ENCODE measurements at regions not wholly inside any gene's neighbourhood (a gene's known extent, or its start where the extent isn't known, plus 50 kb on each side); places are given as distances from the start of the nearest gene placed in this dataset.

- ATAC-seq (ENCODE audit: insufficient read depth, low read depth) (no peak), DNase-seq (no peak)
- Histone ChIP-seq H3K4me1 (ENCODE audit: insufficient read depth, low read length) (no peaks in the 10 kb centered on the region), H3K4me2 (ENCODE audit: insufficient read depth, low read length) (no peak overlapping the region), H2AFZ (ENCODE audit: low read depth, low read length) (no peak overlapping the region), H4K20me1 (ENCODE audit: insufficient read depth, low read length) (no peaks in the 10 kb centered on the region), H3K36me3 (ENCODE audit: insufficient read depth, low read length) (no peaks in the 10 kb centered on the region), H3K9ac (ENCODE audit: low read depth, low read length) (no peak overlapping the region), H3K79me2 (ENCODE audit: insufficient read depth, low read length) (no peaks in the 10 kb centered on the region), H3K4me3 (ENCODE audit: low read depth in 1 of 2, low read length in 2 of 2) (no peak overlapping the region), H3K27ac (ENCODE audit: low read length) (no peak overlapping the region), H3K27me3 (ENCODE audit: insufficient read depth, low read length, poor library complexity) (no peaks in the 10 kb centered on the region), H3K9me3 (ENCODE audit: insufficient read depth, low read length, severe bottlenecking) (no peaks in the 10 kb centered on the region)
- TF ChIP-seq EZH2 (IDR thresholded peaks at IDR 0.05; ENCODE audit: borderline replicate concordance, low read depth, low read length, severe bottlenecking): no peak
Observed at GRCh38 chr1:227459977-227460376, 103.4 kb upstream of the ZNF678 start.

DNA sequence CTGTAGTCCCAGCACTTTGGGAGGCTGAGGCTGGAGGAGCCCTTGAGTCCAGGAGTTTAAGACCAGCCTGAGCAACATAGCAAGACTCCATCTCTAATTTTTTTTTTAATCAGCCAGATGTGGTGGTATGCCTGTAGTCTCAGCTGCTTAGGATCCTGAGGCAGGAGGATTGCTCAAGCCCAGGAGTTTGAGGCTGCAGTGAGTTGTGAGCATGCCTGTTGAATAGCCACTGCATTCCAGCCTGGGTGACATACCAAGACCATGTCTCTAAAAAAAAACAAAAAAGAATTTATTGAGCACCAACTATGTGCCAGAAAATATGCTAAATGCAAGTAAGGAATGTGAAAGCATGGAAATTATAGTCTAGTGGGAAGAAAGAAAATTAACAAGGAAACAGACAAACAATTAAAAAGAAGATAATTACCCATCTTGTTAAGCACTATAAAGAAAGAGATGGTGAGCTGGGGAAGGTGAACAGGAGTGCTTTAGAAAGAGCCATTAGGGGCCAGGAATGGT lies 104.0 kb upstream of the ZNF678 start:
- H3K4me3 ChIP-seq (ENCODE audit: low read depth in 1 of 2, low read length in 2 of 2): no peak overlapping the region
- H2AFZ ChIP-seq (ENCODE audit: low read depth, low read length): no peak overlapping the region
- no peak overlapping the region for H3K4me2 ChIP-seq (ENCODE audit: insufficient read depth, low read length)
- DNase-seq: no peak
- TF ChIP-seq, protein P1, sequence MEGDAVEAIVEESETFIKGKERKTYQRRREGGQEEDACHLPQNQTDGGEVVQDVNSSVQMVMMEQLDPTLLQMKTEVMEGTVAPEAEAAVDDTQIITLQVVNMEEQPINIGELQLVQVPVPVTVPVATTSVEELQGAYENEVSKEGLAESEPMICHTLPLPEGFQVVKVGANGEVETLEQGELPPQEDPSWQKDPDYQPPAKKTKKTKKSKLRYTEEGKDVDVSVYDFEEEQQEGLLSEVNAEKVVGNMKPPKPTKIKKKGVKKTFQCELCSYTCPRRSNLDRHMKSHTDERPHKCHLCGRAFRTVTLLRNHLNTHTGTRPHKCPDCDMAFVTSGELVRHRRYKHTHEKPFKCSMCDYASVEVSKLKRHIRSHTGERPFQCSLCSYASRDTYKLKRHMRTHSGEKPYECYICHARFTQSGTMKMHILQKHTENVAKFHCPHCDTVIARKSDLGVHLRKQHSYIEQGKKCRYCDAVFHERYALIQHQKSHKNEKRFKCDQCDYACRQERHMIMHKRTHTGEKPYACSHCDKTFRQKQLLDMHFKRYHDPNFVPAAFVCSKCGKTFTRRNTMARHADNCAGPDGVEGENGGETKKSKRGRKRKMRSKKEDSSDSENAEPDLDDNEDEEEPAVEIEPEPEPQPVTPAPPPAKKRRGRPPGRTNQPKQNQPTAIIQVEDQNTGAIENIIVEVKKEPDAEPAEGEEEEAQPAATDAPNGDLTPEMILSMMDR (IDR thresholded peaks at IDR 0.05; ENCODE audit: borderline replicate concordance, extremely low read depth, low read length, poor library complexity, severe bottlenecking): no peak
- no peak for TF ChIP-seq EZH2 (IDR thresholded peaks at IDR 0.05; ENCODE audit: borderline replicate concordance, low read depth, low read length, severe bottlenecking)
- no peaks in the 10 kb centered on the region for H3K79me2 ChIP-seq (ENCODE audit: insufficient read depth, low read length)
- no peaks in the 10 kb centered on the region for H3K36me3 ChIP-seq (ENCODE audit: insufficient read depth, low read length)
- H3K27me3 ChIP-seq (ENCODE audit: insufficient read depth, low read length, poor library complexity): no peaks in the 10 kb centered on the region
- no peaks in the 10 kb centered on the region for H3K9me3 ChIP-seq (ENCODE audit: insufficient read depth, low read length, severe bottlenecking)
- no peak overlapping the region for H3K27ac ChIP-seq (ENCODE audit: low read length)
- no peak for ATAC-seq (ENCODE audit: insufficient read depth, low read depth)
- H3K9ac ChIP-seq (ENCODE audit: low read depth, low read length): no peak overlapping the region
- no peaks in the 10 kb centered on the region for H4K20me1 ChIP-seq (ENCODE audit: insufficient read depth, low read length)
- no peaks in the 10 kb centered on the region for H3K4me1 ChIP-seq (ENCODE audit: insufficient read depth, low read length)

DNA sequence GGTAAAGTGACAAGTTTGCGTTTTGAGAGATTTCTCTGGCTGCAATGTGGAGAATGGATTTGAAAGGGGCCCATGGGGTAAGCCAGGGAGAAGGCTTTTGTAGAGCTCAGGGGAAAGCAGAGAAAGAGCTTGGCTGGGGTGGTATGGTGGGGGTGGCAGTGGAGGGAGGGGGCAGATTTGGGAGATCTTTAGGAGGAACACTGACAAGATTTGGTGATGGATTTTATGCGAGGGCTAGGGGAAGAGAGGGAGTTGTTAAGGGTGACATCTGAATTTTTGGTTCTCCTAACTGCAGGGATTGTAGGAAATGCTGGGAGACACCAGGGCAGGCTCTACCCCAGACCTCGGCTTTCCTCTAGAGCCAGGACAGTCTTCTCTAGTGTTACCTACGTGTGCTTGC lies 108.7 kb upstream of the ZNF678 start:
- Histone ChIP-seq H2AFZ (ENCODE audit: low read depth, low read length) (no peak overlapping the region), H3K4me1 (ENCODE audit: insufficient read depth, low read length) (no peaks in the 10 kb centered on the region), H3K4me2 (ENCODE audit: insufficient read depth, low read length) (no peak overlapping the region), H3K9me3 (ENCODE audit: insufficient read depth, low read length, severe bottlenecking) (no peaks in the 10 kb centered on the region), H3K27ac (ENCODE audit: low read length) (no peak overlapping the region), H3K4me3 (ENCODE audit: low read depth in 1 of 2, low read length in 2 of 2) (no peak overlapping the region), H3K27me3 (ENCODE audit: insufficient read depth, low read length, poor library complexity) (no peaks in the 10 kb centered on the region), H3K9ac (ENCODE audit: low read depth, low read length) (no peak overlapping the region), H3K79me2 (ENCODE audit: insufficient read depth, low read length) (no peaks in the 10 kb centered on the region), H4K20me1 (ENCODE audit: insufficient read depth, low read length) (no peaks in the 10 kb centered on the region), H3K36me3 (ENCODE audit: insufficient read depth, low read length) (no peaks in the 10 kb centered on the region)
- TF ChIP-seq, protein P1 (IDR thresholded peaks at IDR 0.05; ENCODE audit: borderline replicate concordance, extremely low read depth, low read length, poor library complexity, severe bottlenecking): no peak
- ATAC-seq (ENCODE audit: insufficient read depth, low read depth) (no peak), DNase-seq (no peak)

DNA sequence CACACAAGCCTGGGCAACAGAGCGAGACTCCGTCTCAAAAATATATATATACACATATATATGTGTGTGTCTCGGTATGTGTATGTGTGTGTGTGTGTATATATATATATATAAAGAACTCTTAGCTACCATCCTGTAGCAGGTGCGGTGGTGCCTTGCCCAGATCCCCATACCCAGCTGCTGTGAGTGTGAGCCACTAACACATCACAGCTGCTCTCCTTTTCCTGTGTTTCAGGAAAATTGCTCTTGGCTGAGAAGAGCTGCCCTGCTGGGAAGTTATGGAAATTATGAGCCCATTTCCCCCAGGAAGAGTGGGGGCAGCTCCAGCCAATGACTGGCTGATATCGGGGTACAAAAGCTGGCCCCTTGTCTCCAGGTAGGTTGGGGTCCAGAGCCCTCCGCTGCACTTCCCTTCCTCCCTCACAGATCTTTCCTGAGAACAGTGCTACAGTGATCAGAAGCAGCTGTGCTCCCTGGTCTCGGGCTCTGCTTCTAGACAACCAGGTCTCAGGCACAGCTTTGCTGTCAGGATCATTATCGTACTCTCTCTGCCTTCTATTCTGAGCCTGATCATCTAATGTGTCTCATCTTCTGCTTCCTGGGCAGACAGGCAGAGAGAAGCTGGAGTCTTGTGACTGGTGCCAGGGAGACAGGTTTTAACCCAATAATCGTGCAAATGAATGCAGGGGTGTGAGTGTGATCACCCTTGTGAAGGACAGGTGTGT lies 109.6 kb upstream of the ZNF678 start:
- H4K20me1 ChIP-seq (ENCODE audit: insufficient read depth, low read length): no peaks in the 10 kb centered on the region
- H3K27ac ChIP-seq (ENCODE audit: low read length): no peak overlapping the region
- no peaks in the 10 kb centered on the region for H3K4me1 ChIP-seq (ENCODE audit: insufficient read depth, low read length)
- TF ChIP-seq, protein P1 (IDR thresholded peaks at IDR 0.05; ENCODE audit: borderline replicate concordance, extremely low read depth, low read length, poor library complexity, severe bottlenecking): no peak
- no peak for TF ChIP-seq EZH2 (IDR thresholded peaks at IDR 0.05; ENCODE audit: borderline replicate concordance, low read depth, low read length, severe bottlenecking)
- H2AFZ ChIP-seq (ENCODE audit: low read depth, low read length): no peak overlapping the region
- H3K9ac ChIP-seq (ENCODE audit: low read depth, low read length): no peak overlapping the region
- DNase-seq (no peak), ATAC-seq (ENCODE audit: insufficient read depth, low read depth) (no peak)
- no peak overlapping the region for H3K4me2 ChIP-seq (ENCODE audit: insufficient read depth, low read length)
- H3K4me3 ChIP-seq (ENCODE audit: low read depth in 1 of 2, low read length in 2 of 2): no peak overlapping the region
- H3K36me3 ChIP-seq (ENCODE audit: insufficient read depth, low read length): no peaks in the 10 kb centered on the region
- H3K79me2 ChIP-seq (ENCODE audit: insufficient read depth, low read length): no peaks in the 10 kb centered on the region
- H3K27me3 ChIP-seq (ENCODE audit: insufficient read depth, low read length, poor library complexity): no peaks in the 10 kb centered on the region
- no peaks in the 10 kb centered on the region for H3K9me3 ChIP-seq (ENCODE audit: insufficient read depth, low read length, severe bottlenecking)

All from DND-41 (cell line).